ENCODE measurements at regions not wholly inside any gene's neighbourhood (a gene's known extent, or its start where the extent isn't known, plus 50 kb on each side); places are given as distances from the start of the nearest gene placed in this dataset.

DNA sequence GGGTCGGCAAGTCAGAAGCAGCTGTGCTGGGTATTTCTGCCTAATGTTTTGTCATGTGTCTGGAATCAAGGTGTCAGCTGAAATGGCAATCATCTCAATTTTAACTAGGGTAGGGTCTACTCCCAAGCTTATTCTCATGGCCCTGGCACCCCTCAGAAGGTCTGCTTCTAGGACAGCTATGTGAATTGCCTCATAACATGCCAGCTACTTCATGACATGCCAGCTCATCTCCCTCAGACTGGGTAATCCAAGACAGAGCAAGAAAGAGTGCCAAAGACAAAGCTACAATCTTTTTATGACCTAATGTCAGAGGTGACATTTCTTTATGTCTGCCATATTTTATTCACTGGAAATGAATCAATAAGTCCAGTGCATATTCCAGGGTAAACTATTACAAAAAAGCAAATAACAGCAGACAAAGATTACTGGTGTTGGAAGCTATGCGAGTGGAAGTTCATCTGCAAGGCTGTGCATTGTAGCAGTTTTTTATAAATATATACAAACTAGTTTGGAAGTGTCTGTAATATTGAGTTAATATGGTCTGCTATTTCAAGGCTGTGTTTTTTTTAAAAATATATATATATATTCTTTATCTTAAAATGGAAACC is 153.3 kb downstream of the FSIP2 start:
- no peak for TF ChIP-seq POLR2A (IDR thresholded peaks at IDR 0.05; ENCODE audit: low read length)
- no peak for TF ChIP-seq GATA1 (IDR thresholded peaks at IDR 0.05; ENCODE audit: low read depth, low read length)
